Body of pancreas (tissue), 4 donors: ENCODE measurements at regions not wholly inside any gene's neighbourhood (a gene's known extent, or its start where the extent isn't known, plus 50 kb on each side); places are given as distances from the start of the nearest gene placed in this dataset.
"Not testable (repeated sequence)": the region's sequence is repeated elsewhere in the genome, so short reads cannot be mapped to it uniquely, and the experiment has no call there.

Experiments
- ATAC-seq: fragments of 150-250 bp; one replicate; pipeline ENCODE4 v1.9.1; 2016
- DNase-seq, 4 donors: peaks; one replicate each; pipeline ENCODE4 v3.0.0-alpha.2; 2019
- H3K27ac ChIP-seq, 4 donors: fragments of 200-600 bp; sonication (generic); 1 replicate in 3 of 4; 2 replicates in 1 of 4; pipeline versions ENCODE4 v1.5.1 to v1.6.1; 2016 to 2019; ENCODE audit warnings: mild to moderate bottlenecking in 1 of 4, mixed read lengths in 1 of 4, moderate library complexity in 1 of 4
- H3K27me3 ChIP-seq, 2 donors: fragments of 200-600 bp; sonication (generic); one replicate each; pipeline ENCODE4 v1.6.0; 2016; ENCODE audit warnings: mild to moderate bottlenecking in 1 of 2
- H3K36me3 ChIP-seq, 2 donors: fragments of 200-600 bp; sonication (generic); replicated peaks in 1 of 2; 2 replicates each; pipeline ENCODE4 v1.5.1; 2016; ENCODE audit warnings: low read depth in 2 of 2; ENCODE audit not compliant: insufficient read depth in 1 of 2
- H3K4me1 ChIP-seq: fragments of 200-600 bp; sonication (generic); one replicate; pipeline ENCODE4 v1.6.0; 2016
- H3K4me3 ChIP-seq, 2 donors: fragments of 200-600 bp; sonication (generic); 1 replicate in 1 of 2; 2 replicates in 1 of 2; pipeline ENCODE4 v1.5.1; 2016 to 2019
- H3K9me3 ChIP-seq, 3 donors: fragments of 200-600 bp; sonication (generic); 1 replicate in 2 of 3; 2 replicates in 1 of 3; pipeline ENCODE4 v1.5.1; 2016
- CTCF ChIP-seq, 7 experiments: fragments of 450-650 bp in 4 of 7; fragments of 200-600 bp in 3 of 7; sonication (generic) in 3 of 7; IDR thresholded peaks; one replicate each; pipeline ENCODE4 v1.5.1; 2016 to 2019; ENCODE audit warnings: antibody characterized with exemption in 7 of 7
- POLR2A ChIP-seq, 3 donors: fragments of 450-650 bp; IDR thresholded peaks; one replicate each; pipeline ENCODE4 v1.6.1; 2016; ENCODE audit warnings: antibody characterized with exemption in 3 of 3, mild to moderate bottlenecking in 2 of 3
- WGBS, 2 donors: methylation state at CpG; one replicate each; pipeline ENCODE4 v1.1.5; 2017; 5-methylcytosine and 5-hydroxymethylcytosine counted together
- intact Hi-C: fragments of 100-400 bp; cut with DNase I; formaldehyde crosslinking; loops from one replicate; pipeline ENCODE4 v1.15.1; 2023

GRCh38 chr5:51156838-51157237 is 226.4 kb upstream of the ISL1 start:
- WGBS, 2 donors, result 32 to 33% methylated on average over 8 of the region's 8 CpGs
- TF ChIP-seq POLR2A (IDR thresholded peaks at IDR 0.05) (no peak), CTCF (IDR thresholded peaks at IDR 0.05) (no peak)
- H3K36me3 ChIP-seq, result no peaks in the 10 kb centered on the region

GRCh38 chr5:51159164-51159563 is 224.1 kb upstream of the ISL1 start:
- H3K4me3 ChIP-seq, result no peak overlapping the region
- peaks cover 0 to 8% (median 0%) of the 10 kb centered on the region in 3 donors for H3K9me3 ChIP-seq
- ATAC-seq (no peak), DNase-seq (no peak)
- WGBS, 2 donors, result 70 to 78% methylated on average over 5 of the region's 5 CpGs
- no peaks in the 10 kb centered on the region for H3K4me1 ChIP-seq
- H3K36me3 ChIP-seq, result no peaks in the 10 kb centered on the region
- intact Hi-C loops, result no loop called here
- TF ChIP-seq CTCF (IDR thresholded peaks at IDR 0.05) (no peak), POLR2A (IDR thresholded peaks at IDR 0.05) (no peak)
- no peaks in the 10 kb centered on the region for H3K27me3 ChIP-seq
- H3K27ac ChIP-seq, result no peak overlapping the region

More at GRCh38 chr5:51156838-51157237, 226.4 kb upstream of the ISL1 start:
- intact Hi-C loops, result no loop called here
- H3K27me3 ChIP-seq, result no peaks in the 10 kb centered on the region
- no peaks in the 10 kb centered on the region for H3K4me1 ChIP-seq
- no peak overlapping the region for H3K27ac ChIP-seq
- H3K9me3 ChIP-seq, result peaks cover 0 to under 1% (median 0%) of the 10 kb centered on the region in 3 donors
- H3K4me3 ChIP-seq, result no peak overlapping the region
- ATAC-seq (no peak), DNase-seq (no peak)

- no peak for ATAC-seq
- no peak for DNase-seq
- TF ChIP-seq CTCF (IDR thresholded peaks at IDR 0.05) (no peak), POLR2A (IDR thresholded peaks at IDR 0.05) (no peak)
- intact Hi-C loops, result no loop called here
- peaks cover 0 to 11% (median 0%) of the 10 kb centered on the region in 3 donors for H3K9me3 ChIP-seq
- no peak overlapping the region for H3K4me3 ChIP-seq
- no peaks in the 10 kb centered on the region for H3K4me1 ChIP-seq
- H3K36me3 ChIP-seq, result no peaks in the 10 kb centered on the region
- H3K27ac ChIP-seq, result no peak overlapping the region
- H3K27me3 ChIP-seq, result no peaks in the 10 kb centered on the region
- WGBS, 2 donors, result 40 to 56% methylated on average over 1 to 2 of the region's 2 CpGs
Observed at GRCh38 chr5:51159606-51160005, 223.6 kb upstream of the ISL1 start.

- intact Hi-C loops, result no loop called here
- Histone ChIP-seq H3K27ac (no peak overlapping the region), H3K36me3 (no peaks in the 10 kb centered on the region), H3K4me3 (no peak overlapping the region), H3K4me1 (no peaks in the 10 kb centered on the region), H3K27me3 (no peaks in the 10 kb centered on the region), H3K9me3 (peaks cover 0 to 11% (median 0%) of the 10 kb centered on the region in 3 donors)
- ATAC-seq (no peak), DNase-seq (no peak)
- TF ChIP-seq POLR2A (IDR thresholded peaks at IDR 0.05) (no peak), CTCF (IDR thresholded peaks at IDR 0.05) (no peak)
Observed at GRCh38 chr5:51162245-51162644, 221.0 kb upstream of the ISL1 start.

- not testable (repeated sequence) for ATAC-seq
Observed at GRCh38 chr5:51165621-51166020, 217.6 kb upstream of the ISL1 start.

More at GRCh38 chr5:51165621-51166020, 217.6 kb upstream of the ISL1 start:
- H3K4me3 ChIP-seq, H3K36me3 ChIP-seq, H3K27ac ChIP-seq, H3K27me3 ChIP-seq, H3K4me1 ChIP-seq, DNase-seq, intact Hi-C loops: not testable (repeated sequence)
- WGBS, 2 donors, result 79 to 85% methylated on average over 12 of the region's 12 CpGs
- H3K9me3 ChIP-seq, result peaks cover 0 to 11% (median 0%) of the 10 kb centered on the region in 3 donors
